ENCODE measurements at regions not wholly inside any gene's neighbourhood (a gene's known extent, or its start where the extent isn't known, plus 50 kb on each side); places are given as distances from the start of the nearest gene placed in this dataset.

DNA sequence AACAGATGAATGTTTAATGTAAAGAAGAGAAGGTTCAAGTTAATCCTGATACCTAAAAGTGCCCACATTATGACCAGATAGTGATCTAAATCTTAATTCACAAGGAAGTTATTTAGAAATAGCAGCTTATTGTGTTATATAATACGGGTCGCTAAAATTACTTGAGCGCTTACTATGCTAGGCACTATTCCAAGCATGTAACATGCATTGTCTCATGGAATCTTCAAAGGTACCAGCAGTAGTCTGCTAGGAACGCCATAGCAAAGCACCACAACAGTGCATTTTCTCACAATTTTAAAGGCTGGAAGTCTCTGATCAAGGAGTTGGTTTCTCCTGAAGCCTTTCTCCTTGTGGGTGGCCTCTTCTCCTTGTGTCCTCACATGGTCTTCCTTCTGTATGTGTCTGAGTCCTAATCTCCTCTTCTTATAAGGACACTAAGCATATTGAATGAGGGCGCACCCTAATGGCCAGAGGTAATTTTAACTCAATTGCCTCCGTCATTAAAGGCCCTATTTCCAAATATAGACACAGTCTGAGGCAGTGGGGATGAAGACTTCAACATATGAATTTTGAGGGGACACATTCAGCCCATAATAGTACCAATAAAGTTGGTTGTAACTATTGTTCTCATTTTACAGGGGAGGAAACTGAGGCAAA is 118.4 kb downstream of the LRRC30 start:
- no peak for DNase-seq (ENCODE audit: low read depth)

DNA sequence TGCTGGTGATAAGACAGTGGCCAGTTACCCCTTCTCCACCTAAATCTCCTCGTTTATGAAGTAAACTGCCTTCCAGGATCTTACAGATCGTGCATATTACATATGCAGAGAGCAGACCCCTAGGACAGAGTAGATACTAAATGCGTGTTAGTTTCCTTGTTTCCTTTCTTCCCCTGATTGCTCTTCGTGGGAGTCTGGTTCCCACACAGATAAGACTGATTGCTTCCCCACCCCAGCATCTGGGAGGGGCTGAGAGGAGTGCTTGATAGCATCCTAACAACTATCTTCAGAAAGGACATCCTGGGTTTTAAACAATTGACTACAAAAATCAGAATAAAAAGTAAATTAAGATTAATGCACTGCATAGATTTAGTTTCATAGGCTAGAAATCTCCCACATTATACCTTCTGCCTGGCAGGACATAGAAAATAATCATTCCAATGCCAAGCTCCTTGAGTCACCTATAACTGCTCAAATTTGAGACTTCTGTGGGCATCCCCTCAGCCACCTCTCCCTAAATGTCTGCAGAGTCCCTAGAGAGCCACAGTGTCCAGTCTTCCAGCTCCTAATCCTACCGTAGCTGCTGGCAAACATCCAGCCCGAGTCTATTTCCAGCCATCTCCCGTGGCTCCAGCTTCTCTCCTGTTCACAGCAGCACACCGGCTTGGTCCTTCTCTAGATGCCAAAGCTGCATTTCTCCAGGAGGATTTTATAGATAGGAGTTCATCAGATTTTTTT is 128.3 kb downstream of the LRRC30 start:
- DNase-seq (ENCODE audit: low read depth): no peak

DNA sequence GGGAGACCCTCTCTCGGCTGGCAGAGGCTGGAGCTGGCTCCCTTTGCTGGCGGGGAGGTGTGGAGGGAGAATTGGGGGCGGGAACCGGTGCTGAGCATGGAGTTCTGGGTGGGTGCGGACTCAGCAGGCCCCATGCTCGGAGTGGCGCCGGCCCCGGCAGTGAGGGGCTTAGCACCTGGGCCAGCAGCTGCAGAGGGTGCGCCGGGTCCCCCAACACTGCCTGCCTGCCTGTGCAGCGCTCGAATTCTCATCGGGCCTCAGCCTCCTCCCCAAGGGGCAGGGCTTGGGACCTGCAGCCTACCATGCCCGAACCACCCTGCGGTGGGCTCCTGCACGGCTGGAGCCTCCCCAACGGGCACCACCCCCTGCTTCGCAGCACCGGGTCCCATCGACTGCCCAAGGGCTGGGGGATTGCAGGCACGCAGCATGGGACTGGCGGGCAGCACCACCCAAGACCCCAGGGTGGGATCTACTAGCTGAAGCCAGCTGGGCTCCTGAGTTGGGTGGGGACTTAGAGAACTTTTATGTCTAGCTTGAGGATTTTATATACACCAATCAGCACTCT is 129.8 kb downstream of the LRRC30 start:
- DNase-seq (ENCODE audit: low read depth): no peak

DNA sequence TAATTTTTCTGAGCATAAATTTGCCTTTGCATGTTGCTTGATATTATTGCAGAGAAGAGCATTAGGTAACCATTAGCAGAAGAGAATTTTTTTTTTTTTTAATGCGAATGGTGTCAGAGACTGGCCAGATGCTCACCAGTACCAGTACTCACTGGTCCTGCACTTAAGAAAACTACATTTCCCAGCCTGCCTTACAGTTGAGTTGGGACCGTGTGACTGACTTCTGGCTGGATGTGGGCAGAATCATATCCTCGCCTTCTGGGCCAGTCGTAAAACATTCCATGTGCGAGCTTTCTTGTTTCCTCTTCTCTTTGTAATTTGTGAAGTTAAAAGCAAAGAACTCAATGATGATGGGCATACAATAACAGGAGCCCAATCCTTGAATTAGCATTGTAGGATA is 132.4 kb downstream of the LRRC30 start:
- no peak for DNase-seq (ENCODE audit: low read depth)

- DNase-seq (ENCODE audit: low read depth): no peak
These were observed 135.7 kb downstream of the LRRC30 start for GRCh38 chr18:7366597-7366996.

GRCh38 chr18:7367336-7367735 is 136.4 kb downstream of the LRRC30 start:
- no peak for DNase-seq (ENCODE audit: low read depth)

DNA sequence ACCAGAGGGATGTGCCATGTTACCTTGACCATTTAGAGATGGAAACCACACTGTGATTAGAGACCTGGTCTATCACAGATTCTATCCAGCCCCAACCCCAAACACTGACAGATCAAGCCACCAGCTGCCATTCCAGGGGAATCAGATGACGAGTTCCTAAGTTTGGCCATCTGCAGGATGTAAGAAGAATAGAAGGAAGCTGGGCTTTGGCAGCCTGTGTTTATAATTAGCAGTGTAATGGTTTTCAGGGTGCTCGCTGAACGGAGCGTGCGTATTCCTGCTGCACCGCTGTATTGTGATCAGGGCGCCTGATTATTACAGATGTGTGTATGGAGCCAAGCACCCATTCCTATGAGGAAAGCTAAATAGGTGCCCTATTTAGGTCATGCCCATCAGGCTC is 138.1 kb downstream of the LRRC30 start:
- no peak for DNase-seq (ENCODE audit: low read depth)

- DNase-seq (ENCODE audit: low read depth): no peak
These were observed 139.5 kb downstream of the LRRC30 start for GRCh38 chr18:7370375-7370774.

DNA sequence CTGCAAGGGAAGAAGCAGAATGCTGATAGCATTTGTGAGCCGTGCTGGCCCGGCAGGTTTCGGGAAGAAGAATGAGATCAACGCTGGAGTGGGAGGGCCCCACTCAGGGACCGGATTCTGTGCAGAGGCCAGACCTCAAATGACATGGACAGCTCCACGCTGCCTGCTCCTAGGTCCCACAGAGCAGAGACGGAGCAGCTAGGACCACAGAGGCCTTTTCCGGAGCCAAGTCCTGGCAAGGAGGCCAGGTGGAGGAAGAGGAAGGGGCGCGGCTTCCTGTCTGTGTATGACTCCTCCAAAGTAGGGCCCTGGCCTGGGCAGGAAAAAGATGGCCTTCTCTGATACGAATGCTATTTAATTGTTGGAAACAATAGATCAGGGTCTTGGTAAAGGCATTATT is 139.9 kb downstream of the LRRC30 start:
- no peak for DNase-seq (ENCODE audit: low read depth)

GRCh38 chr18:7373441-7373840 is 142.6 kb downstream of the LRRC30 start:
- no peak for DNase-seq (ENCODE audit: low read depth)

GRCh38 chr18:7381307-7381706 is 150.4 kb downstream of the LRRC30 start:
- no peak for DNase-seq (ENCODE audit: low read depth)

GRCh38 chr18:7382328-7383001 is 151.6 kb downstream of the LRRC30 start:
- DNase-seq (ENCODE audit: low read depth): no peak

DNA sequence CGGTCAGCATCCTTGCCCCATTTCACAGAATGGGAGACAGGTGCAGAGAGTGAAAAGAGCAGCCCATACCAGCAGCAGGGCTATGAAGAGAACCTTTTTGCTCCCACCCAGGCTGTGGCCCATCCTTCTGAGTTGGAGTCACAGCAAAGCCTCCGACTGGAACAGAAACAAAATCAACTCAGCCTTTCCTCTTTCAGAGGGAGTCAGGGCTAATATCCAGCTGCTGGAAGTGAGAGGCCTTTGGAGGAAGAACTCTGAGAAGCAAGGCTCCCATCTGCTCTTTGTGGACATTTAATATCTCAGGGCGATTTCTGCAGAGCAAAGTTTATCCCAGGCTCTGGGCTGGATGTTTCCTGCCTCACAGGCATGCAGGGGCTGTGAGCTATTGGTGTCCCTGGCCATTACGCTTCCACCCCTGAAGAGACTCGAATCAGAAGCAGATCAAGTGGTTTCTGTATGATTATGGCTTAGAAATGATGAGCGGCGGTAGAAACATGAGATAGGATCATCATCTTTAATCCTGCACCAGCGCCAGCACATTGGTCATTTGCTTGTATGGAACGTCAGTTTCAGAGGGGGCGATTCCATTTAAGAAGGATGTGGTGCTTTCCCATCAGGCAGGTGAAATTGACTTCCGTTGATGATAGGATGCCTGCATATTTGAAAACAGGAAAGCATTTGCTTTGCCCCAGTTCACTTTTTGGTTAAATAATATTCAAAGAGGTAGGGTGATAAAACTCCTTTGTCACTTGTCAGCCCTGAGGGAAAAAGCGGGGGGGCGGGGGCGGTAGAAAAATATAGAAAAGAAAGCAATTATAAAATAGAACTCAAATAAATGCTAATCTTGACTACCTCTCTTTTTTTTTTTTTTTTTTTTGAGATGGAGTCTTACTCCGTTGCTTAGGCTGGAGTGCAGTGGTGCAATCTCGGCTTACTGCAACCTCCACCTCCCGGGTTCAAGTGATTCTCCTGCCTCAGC is 152.4 kb downstream of the LRRC30 start:
- no peak for DNase-seq (ENCODE audit: low read depth)

- no peak for DNase-seq (ENCODE audit: low read depth)
These were observed 157.9 kb downstream of the LRRC30 start for GRCh38 chr18:7388741-7389140.

GRCh38 chr18:7390731-7391492 is 160.0 kb downstream of the LRRC30 start:
- DNase-seq (ENCODE audit: low read depth): no peak

DNA sequence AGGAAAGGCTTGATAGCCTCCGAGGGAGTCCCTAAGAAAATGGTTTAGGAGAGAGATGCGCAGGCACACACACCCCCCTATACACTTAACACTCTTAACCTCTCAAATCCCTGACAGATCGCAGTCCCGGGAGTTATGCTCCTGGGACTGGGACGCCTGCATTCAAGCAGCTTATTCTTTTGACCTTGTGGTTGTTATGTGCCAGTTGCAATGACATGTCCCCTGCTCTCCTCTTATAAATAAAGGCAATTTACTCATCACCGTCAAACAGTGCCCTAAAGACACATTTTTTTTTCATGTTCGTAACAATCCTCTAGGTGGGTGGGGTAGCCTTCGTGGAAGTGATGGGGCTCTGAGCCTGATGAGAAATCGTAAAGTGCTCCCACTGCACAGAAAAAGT is 162.2 kb downstream of the LRRC30 start:
- DNase-seq (ENCODE audit: low read depth): no peak

DNA sequence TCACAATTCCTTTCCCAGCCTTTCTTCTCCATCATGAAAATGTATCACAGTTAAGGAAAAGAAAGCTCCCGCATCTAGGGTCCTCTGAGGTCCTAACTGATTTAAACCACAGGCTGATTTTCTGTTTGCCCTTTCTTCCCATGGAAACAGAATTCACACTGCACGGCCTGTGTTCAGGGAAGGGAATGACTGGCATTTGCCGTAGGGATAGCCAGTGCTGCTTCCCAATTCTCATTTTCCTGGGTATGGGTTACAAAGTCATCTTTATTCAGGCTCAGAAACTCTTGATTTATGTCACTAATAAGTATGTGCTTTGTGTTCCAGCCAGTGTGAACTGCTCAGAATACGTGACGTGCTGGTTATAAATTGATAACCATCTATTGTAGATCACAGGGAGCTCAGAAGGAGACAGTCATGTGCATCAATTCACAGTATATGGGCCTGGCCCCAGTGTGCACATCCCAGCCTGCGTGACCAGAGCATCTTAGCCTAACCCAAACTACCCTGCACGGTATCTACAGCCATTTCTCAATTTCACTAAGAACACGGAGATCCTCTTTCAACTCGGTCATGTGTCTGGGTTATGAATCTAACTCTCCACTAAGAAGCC is 163.3 kb downstream of the LRRC30 start:
- DNase-seq (ENCODE audit: low read depth): no peak

GRCh38 chr18:7395566-7395965 is 164.7 kb downstream of the LRRC30 start:
- no peak for DNase-seq (ENCODE audit: low read depth)

- no peak for DNase-seq (ENCODE audit: low read depth)
These were observed 153.2 kb upstream of the PTPRM start for GRCh38 chr18:7413906-7414305.

- peak; percentile 61 for DNase-seq (ENCODE audit: low read depth)
These were observed 152.7 kb upstream of the PTPRM start for GRCh38 chr18:7414459-7414858.
